ENCODE measurements at regions not wholly inside any gene's neighbourhood (a gene's known extent, or its start where the extent isn't known, plus 50 kb on each side); places are given as distances from the start of the nearest gene placed in this dataset.

DNA sequence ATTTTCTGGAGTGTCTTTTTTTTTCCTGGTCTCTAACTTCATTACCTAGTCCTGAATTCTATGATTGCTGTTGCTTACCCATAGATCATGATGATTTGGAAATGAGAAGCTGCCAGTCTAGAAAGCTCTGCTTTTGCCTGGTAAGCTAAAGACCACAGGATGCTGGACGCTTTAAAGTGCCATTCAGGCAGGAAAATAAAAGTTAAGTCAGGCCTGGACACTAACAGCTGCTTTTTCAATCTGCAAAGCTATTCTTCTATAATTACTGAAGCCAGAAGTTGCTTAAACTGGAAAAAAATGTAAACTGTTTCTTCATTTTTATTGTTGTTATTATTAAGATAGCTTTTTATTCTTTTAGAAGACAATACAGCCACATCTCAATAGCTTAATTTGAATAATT, 129.8 kb upstream of the SPACA1 start:
- Histone ChIP-seq H3K27ac (no peak overlapping the region), H3K4me3 (ENCODE audit: low read depth in 1 of 2, low read length in 1 of 2) (no peak overlapping the region), H3K36me3 (no peaks in the 10 kb centered on the region), H3K9me3 (no peaks in the 10 kb centered on the region), H3K27me3 (peaks cover 30% of the 10 kb centered on the region), H3K4me1 (ENCODE audit: control insufficient read depth in 1 of 2, insufficient read depth in 1 of 2, low read depth in 1 of 2, low read length in 1 of 2) (peaks cover 9 to 19% of the 10 kb centered on the region in 2 experiments)
- TF ChIP-seq, protein P1, sequence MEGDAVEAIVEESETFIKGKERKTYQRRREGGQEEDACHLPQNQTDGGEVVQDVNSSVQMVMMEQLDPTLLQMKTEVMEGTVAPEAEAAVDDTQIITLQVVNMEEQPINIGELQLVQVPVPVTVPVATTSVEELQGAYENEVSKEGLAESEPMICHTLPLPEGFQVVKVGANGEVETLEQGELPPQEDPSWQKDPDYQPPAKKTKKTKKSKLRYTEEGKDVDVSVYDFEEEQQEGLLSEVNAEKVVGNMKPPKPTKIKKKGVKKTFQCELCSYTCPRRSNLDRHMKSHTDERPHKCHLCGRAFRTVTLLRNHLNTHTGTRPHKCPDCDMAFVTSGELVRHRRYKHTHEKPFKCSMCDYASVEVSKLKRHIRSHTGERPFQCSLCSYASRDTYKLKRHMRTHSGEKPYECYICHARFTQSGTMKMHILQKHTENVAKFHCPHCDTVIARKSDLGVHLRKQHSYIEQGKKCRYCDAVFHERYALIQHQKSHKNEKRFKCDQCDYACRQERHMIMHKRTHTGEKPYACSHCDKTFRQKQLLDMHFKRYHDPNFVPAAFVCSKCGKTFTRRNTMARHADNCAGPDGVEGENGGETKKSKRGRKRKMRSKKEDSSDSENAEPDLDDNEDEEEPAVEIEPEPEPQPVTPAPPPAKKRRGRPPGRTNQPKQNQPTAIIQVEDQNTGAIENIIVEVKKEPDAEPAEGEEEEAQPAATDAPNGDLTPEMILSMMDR (IDR thresholded peaks at IDR 0.05): no peak

DNA sequence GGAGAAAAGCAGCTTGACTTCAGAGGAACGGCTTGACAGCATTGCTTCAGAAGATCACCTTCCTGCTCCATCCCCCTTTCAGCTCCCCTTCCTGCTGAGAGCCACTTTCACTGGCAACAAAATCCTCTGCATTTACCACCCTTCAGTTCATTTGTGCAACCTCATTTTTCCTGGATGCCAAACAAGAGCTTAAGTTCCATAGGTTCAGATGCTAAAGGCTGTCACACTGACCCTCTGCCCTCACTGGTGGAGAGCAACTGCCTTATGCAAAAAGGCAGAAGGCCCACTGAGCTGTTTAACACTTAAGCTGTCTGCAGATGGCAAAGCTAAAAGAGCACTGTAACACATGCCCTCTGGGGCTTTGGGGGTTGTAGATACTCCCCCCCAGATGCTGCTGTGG, 131.2 kb upstream of the SPACA1 start:
- Histone ChIP-seq H3K27ac (no peak overlapping the region), H3K27me3 (peaks cover 42% of the 10 kb centered on the region), H3K4me3 (ENCODE audit: low read depth in 1 of 2, low read length in 1 of 2) (no peak overlapping the region), H3K9me3 (no peaks in the 10 kb centered on the region), H3K4me1 (ENCODE audit: control insufficient read depth in 1 of 2, insufficient read depth in 1 of 2, low read depth in 1 of 2, low read length in 1 of 2) (peaks cover 0 to 8% of the 10 kb centered on the region in 2 experiments), H3K36me3 (no peaks in the 10 kb centered on the region)
- TF ChIP-seq, protein P1 (IDR thresholded peaks at IDR 0.05): no peak

DNA sequence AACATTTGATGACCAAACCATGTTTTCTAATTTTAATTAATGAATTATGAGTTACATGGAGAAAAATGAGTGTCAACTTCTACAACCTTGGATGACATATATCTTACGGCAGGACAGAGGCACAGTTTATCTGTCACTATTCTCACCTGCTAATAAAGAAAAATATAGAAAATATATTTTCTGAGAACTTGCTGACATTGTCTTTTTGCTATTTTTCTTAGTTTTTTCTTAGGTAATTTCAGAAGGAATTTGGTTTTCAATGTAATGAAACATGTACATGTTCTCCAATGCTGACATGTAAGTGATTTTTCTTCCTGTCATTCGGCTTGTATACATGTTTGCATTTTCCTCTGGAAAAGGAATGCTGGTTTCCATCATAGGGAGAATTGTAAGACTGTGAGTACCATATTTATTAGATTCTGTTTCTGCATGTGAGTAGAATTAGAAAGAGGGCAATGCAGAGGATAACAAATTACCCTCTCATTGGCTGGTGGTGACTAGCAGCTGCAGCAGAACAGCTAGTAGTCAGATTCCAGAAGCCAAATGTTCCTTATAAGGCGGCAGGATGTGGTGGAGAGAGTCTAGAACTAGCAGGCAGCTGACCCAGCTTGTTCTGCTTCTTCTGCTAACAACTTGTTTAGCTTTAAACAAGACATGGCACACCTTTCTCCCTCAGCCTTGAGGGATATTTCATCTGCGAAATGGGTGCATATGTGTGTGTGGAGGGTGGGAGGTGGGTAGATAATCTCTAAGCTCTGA, 132.8 kb upstream of the SPACA1 start:
- Histone ChIP-seq H3K4me3 (ENCODE audit: low read depth in 1 of 2, low read length in 1 of 2) (no peak overlapping the region), H3K9me3 (no peaks in the 10 kb centered on the region), H3K36me3 (no peaks in the 10 kb centered on the region), H3K4me1 (ENCODE audit: control insufficient read depth in 1 of 2, insufficient read depth in 1 of 2, low read depth in 1 of 2, low read length in 1 of 2) (peaks cover 0 to 8% of the 10 kb centered on the region in 2 experiments), H3K27ac (peak overlapping the region; percentile 35), H3K27me3 (peaks cover 51% of the 10 kb centered on the region)
- TF ChIP-seq, protein P1 (IDR thresholded peaks at IDR 0.05): no peak

DNA sequence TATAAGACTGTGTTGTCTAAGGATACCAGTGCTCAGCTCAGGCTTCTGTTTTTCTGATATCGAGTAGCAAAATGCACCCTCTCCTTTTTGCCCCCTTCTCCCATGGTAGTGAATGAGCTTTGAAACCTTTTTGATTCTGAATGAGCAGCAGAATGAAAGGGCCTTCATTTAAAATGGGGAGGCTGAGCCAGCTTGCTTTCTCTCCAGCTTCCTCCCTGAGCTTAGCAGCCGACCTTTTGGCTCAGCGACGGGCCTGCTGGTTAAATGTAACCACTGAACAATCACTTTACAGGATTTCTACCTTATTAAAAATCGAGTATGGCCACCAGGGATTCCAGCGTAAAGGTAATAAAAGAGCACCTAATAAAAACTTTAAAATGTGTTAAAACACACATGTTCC, 133.7 kb upstream of the SPACA1 start:
- TF ChIP-seq, protein P1 (IDR thresholded peaks at IDR 0.05): no peak
- Histone ChIP-seq H3K4me1 (ENCODE audit: control insufficient read depth in 1 of 2, insufficient read depth in 1 of 2, low read depth in 1 of 2, low read length in 1 of 2) (peaks cover 0 to 8% of the 10 kb centered on the region in 2 experiments), H3K36me3 (no peaks in the 10 kb centered on the region), H3K4me3 (ENCODE audit: low read depth in 1 of 2, low read length in 1 of 2) (no peak overlapping the region), H3K27me3 (peaks cover 51% of the 10 kb centered on the region), H3K9me3 (no peaks in the 10 kb centered on the region), H3K27ac (no peak overlapping the region)

DNA sequence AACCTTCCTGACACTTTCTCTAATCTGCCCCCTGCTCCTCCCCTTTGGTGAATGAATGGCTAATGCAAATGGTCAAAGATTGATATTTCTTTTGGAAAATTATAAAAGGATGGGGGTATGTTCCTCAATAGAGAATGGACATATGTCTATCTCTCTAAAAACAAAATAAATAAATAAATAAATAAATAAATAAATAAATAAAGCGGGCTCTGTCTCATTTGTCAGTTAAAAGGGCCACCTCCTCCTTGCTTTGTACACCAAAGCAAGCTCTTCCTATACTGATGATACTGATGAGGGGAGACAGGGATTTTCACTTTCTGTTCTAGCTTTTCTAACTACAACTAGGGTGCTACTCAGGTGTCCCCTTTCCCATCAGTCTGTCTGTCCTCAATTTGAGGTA, 135.5 kb upstream of the SPACA1 start:
- H3K4me3 ChIP-seq (ENCODE audit: low read depth in 1 of 2, low read length in 1 of 2): no peak overlapping the region
- no peak overlapping the region for H3K27ac ChIP-seq
- H3K27me3 ChIP-seq: peaks cover 39% of the 10 kb centered on the region
- no peaks in the 10 kb centered on the region for H3K36me3 ChIP-seq
- peaks cover 10 to 22% of the 10 kb centered on the region in 2 experiments for H3K4me1 ChIP-seq (ENCODE audit: control insufficient read depth in 1 of 2, insufficient read depth in 1 of 2, low read depth in 1 of 2, low read length in 1 of 2)
- no peaks in the 10 kb centered on the region for H3K9me3 ChIP-seq
- TF ChIP-seq, protein P1 (IDR thresholded peaks at IDR 0.05): no peak
